Panc1 (cell line): ENCODE measurements at regions not wholly inside any gene's neighbourhood (a gene's known extent, or its start where the extent isn't known, plus 50 kb on each side); places are given as distances from the start of the nearest gene placed in this dataset.

ENCODE experiments used
- POLR2AphosphoS5 ChIP-seq: IDR thresholded peaks from 2 replicates; pipeline ENCODE4 v1.6.1; 2012; ENCODE audit warnings: mild to moderate bottlenecking, low read depth, low read length, moderate library complexity
- SIN3A ChIP-seq: IDR thresholded peaks from 2 replicates; pipeline ENCODE4 v1.6.1; 2012; ENCODE audit warnings: low read depth, mild to moderate bottlenecking, low read length, moderate library complexity, borderline replicate concordance; ENCODE audit not compliant: insufficient read depth
- TCF7L2 ChIP-seq: IDR thresholded peaks from 2 replicates; pipeline ENCODE4 v1.6.1; 2011; ENCODE audit warnings: mild to moderate bottlenecking, low read depth, low read length, inconsistent platforms
- TF ChIP-seq, protein P1 (sequence below): fragments of 450-650 bp; IDR thresholded peaks from 2 replicates; pipeline ENCODE4 v1.5.1; 2017; ENCODE audit warnings: mild to moderate bottlenecking
- TF ChIP-seq, protein P2 (sequence below), 2 experiments: IDR thresholded peaks; 2 replicates each; pipeline ENCODE4 v1.6.1; 2011 to 2012; ENCODE audit warnings: low read depth in 2 of 2, control low read depth in 1 of 2, low read length in 1 of 2, mild to moderate bottlenecking in 1 of 2, moderate library complexity in 1 of 2; ENCODE audit not compliant: insufficient read depth in 1 of 2

DNA sequence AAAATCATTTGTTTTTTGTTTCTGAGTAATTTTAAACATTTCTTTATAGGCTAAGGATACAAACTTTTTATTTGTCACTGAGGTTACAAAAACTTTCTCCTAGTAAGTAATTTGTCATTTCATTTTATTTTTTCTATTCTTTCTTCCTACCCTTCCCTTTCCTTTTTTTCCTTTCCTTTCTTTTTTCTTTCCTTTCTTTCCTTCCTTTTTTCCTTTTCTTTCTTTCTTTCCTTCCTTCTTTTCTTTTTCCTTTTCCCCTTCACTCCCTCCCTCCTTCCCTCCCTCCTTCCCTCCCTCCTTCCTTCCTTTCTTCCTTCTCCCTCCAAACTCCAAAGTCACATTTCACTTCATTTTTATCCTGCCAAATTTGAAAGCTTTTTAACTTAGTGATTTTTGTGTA lies 115.1 kb upstream of the FAN1 start:
- TF ChIP-seq, protein P1, sequence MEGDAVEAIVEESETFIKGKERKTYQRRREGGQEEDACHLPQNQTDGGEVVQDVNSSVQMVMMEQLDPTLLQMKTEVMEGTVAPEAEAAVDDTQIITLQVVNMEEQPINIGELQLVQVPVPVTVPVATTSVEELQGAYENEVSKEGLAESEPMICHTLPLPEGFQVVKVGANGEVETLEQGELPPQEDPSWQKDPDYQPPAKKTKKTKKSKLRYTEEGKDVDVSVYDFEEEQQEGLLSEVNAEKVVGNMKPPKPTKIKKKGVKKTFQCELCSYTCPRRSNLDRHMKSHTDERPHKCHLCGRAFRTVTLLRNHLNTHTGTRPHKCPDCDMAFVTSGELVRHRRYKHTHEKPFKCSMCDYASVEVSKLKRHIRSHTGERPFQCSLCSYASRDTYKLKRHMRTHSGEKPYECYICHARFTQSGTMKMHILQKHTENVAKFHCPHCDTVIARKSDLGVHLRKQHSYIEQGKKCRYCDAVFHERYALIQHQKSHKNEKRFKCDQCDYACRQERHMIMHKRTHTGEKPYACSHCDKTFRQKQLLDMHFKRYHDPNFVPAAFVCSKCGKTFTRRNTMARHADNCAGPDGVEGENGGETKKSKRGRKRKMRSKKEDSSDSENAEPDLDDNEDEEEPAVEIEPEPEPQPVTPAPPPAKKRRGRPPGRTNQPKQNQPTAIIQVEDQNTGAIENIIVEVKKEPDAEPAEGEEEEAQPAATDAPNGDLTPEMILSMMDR, result no peak
- TF ChIP-seq, protein P2, sequence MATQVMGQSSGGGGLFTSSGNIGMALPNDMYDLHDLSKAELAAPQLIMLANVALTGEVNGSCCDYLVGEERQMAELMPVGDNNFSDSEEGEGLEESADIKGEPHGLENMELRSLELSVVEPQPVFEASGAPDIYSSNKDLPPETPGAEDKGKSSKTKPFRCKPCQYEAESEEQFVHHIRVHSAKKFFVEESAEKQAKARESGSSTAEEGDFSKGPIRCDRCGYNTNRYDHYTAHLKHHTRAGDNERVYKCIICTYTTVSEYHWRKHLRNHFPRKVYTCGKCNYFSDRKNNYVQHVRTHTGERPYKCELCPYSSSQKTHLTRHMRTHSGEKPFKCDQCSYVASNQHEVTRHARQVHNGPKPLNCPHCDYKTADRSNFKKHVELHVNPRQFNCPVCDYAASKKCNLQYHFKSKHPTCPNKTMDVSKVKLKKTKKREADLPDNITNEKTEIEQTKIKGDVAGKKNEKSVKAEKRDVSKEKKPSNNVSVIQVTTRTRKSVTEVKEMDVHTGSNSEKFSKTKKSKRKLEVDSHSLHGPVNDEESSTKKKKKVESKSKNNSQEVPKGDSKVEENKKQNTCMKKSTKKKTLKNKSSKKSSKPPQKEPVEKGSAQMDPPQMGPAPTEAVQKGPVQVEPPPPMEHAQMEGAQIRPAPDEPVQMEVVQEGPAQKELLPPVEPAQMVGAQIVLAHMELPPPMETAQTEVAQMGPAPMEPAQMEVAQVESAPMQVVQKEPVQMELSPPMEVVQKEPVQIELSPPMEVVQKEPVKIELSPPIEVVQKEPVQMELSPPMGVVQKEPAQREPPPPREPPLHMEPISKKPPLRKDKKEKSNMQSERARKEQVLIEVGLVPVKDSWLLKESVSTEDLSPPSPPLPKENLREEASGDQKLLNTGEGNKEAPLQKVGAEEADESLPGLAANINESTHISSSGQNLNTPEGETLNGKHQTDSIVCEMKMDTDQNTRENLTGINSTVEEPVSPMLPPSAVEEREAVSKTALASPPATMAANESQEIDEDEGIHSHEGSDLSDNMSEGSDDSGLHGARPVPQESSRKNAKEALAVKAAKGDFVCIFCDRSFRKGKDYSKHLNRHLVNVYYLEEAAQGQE (IDR thresholded peaks at IDR 0.05; ENCODE audit: insufficient read depth in 1 of 2, low read depth in 2 of 2, low read length in 1 of 2), result no peak
- TF ChIP-seq SIN3A (no peak), POLR2AphosphoS5 (no peak), TCF7L2 (no peak)
